ENCODE measurements at regions not wholly inside any gene's neighbourhood (a gene's known extent, or its start where the extent isn't known, plus 50 kb on each side); places are given as distances from the start of the nearest gene placed in this dataset.

GRCh38 chr9:17894501-17895160 is 315.8 kb downstream of the SH3GL2 start:
- no peak for DNase-seq

GRCh38 chr9:17900606-17901005 is 321.7 kb downstream of the SH3GL2 start:
- DNase-seq: no peak

GRCh38 chr9:17905366-17905765 is 326.5 kb downstream of the SH3GL2 start:
- DNase-seq: no peak

- no peak for DNase-seq
Measured at GRCh38 chr9:17905781-17906175, 326.9 kb downstream of the SH3GL2 start.

GRCh38 chr9:17906176-17906840 is 327.4 kb downstream of the SH3GL2 start:
- DNase-seq: peak; percentile 73

- DNase-seq: peak; percentile 74
Measured at GRCh38 chr9:17906841-17907778, 328.2 kb downstream of the SH3GL2 start.

- no peak for DNase-seq
Measured at GRCh38 chr9:17907779-17908508, 329.1 kb downstream of the SH3GL2 start.

GRCh38 chr9:17926246-17926645 is 347.4 kb downstream of the SH3GL2 start:
- no peak for DNase-seq

- DNase-seq: no peak
Measured at GRCh38 chr9:17927616-17928015, 348.8 kb downstream of the SH3GL2 start.

- DNase-seq: no peak
Measured at GRCh38 chr9:17928228-17928627, 349.4 kb downstream of the SH3GL2 start.

- no peak for DNase-seq
Measured at GRCh38 chr9:17928768-17929167, 349.9 kb downstream of the SH3GL2 start.

GRCh38 chr9:17929506-17929905 is 350.6 kb downstream of the SH3GL2 start:
- DNase-seq: no peak

GRCh38 chr9:17930071-17930470 is 351.2 kb downstream of the SH3GL2 start:
- no peak for DNase-seq

- no peak for DNase-seq
Measured at GRCh38 chr9:17936365-17936764, 357.5 kb downstream of the SH3GL2 start.

- no peak for DNase-seq
Measured at GRCh38 chr9:17938035-17938655, 359.3 kb downstream of the SH3GL2 start.

GRCh38 chr9:17942498-17942897 is 363.6 kb downstream of the SH3GL2 start:
- no peak for DNase-seq

GRCh38 chr9:17955409-17955808 is 376.5 kb downstream of the SH3GL2 start:
- no peak for DNase-seq

- DNase-seq: no peak
Measured at GRCh38 chr9:17958363-17958762, 379.5 kb downstream of the SH3GL2 start.

- no peak for DNase-seq
Measured at GRCh38 chr9:17962747-17963146, 383.9 kb downstream of the SH3GL2 start.

GRCh38 chr9:17963498-17963897 is 384.6 kb downstream of the SH3GL2 start:
- no peak for DNase-seq

GRCh38 chr9:17967731-17968130 is 388.9 kb downstream of the SH3GL2 start:
- no peak for DNase-seq

GRCh38 chr9:17969232-17969631 is 390.4 kb downstream of the SH3GL2 start:
- DNase-seq: no peak

Measured in right kidney (tissue), 1 donor.